ENCODE measurements at regions not wholly inside any gene's neighbourhood (a gene's known extent, or its start where the extent isn't known, plus 50 kb on each side); places are given as distances from the start of the nearest gene placed in this dataset.
"Not testable (repeated sequence)": the region's sequence is repeated elsewhere in the genome, so short reads cannot be mapped to it uniquely, and the experiment has no call there.

GRCh38 chr16:60214311-60214710, 1480.2 kb upstream of the GOT2 start:
- TF ChIP-seq POLR2A (IDR thresholded peaks at IDR 0.05) (no peak), CTCF (IDR thresholded peaks at IDR 0.05) (no peak)
- WGBS, 2 donors, result 95 to 97% methylated on average over 1 of the region's 1 CpG
- DNase-seq (ENCODE audit: low spot score in 2 of 2), result no peak
- intact Hi-C loops (cut with DNase I; ENCODE audit: low total_unique reads), result no loop called here
- no peak overlapping the region for H3K4me3 ChIP-seq (ENCODE audit: low read depth, poor library complexity, severe bottlenecking)

GRCh38 chr16:60206516-60206915, 1472.4 kb upstream of the GOT2 start:
- no peak for TF ChIP-seq CTCF (IDR thresholded peaks at IDR 0.05)
- TF ChIP-seq POLR2A (IDR thresholded peaks at IDR 0.05), result no peak
- intact Hi-C loops (cut with DNase I; ENCODE audit: low total_unique reads), result no loop called here
- 72 to 77% methylated on average over 2 of the region's 2 CpGs for WGBS, 2 donors
- DNase-seq (ENCODE audit: low spot score in 2 of 2), result no peak
- no peak overlapping the region for H3K4me3 ChIP-seq (ENCODE audit: low read depth, poor library complexity, severe bottlenecking)

GRCh38 chr16:60204181-60204580, 1470.1 kb upstream of the GOT2 start:
- no peak for TF ChIP-seq CTCF (IDR thresholded peaks at IDR 0.05)
- TF ChIP-seq POLR2A (IDR thresholded peaks at IDR 0.05), result no peak
- no peak for DNase-seq (ENCODE audit: low spot score in 2 of 2)
- intact Hi-C loops (cut with DNase I; ENCODE audit: low total_unique reads), result no loop called here
- no peak overlapping the region for H3K4me3 ChIP-seq (ENCODE audit: low read depth, poor library complexity, severe bottlenecking)
- 49 to 56% methylated on average over 1 of the region's 1 CpG for WGBS, 2 donors

- DNase-seq (ENCODE audit: low spot score in 2 of 2), result no peak
- TF ChIP-seq CTCF (IDR thresholded peaks at IDR 0.05), result no peak
- no peak for TF ChIP-seq POLR2A (IDR thresholded peaks at IDR 0.05)
- 32 to 34% methylated on average over 3 of the region's 3 CpGs for WGBS, 2 donors
- H3K4me3 ChIP-seq (ENCODE audit: low read depth, poor library complexity, severe bottlenecking), result no peak overlapping the region
- intact Hi-C loops (cut with DNase I; ENCODE audit: low total_unique reads), result no loop called here
Measured at GRCh38 chr16:60203525-60204124, 1469.5 kb upstream of the GOT2 start.

GRCh38 chr16:60200729-60201128, 1466.6 kb upstream of the GOT2 start:
- intact Hi-C loops (cut with DNase I; ENCODE audit: low total_unique reads); H3K4me3 ChIP-seq (ENCODE audit: low read depth, poor library complexity, severe bottlenecking); DNase-seq (ENCODE audit: low spot score in 2 of 2): not testable (repeated sequence)
- 69 to 95% methylated on average over 6 of the region's 6 CpGs for WGBS, 2 donors

- intact Hi-C loops (cut with DNase I; ENCODE audit: low total_unique reads), result no loop called here
- WGBS, 2 donors, result 75 to 81% methylated on average over 6 of the region's 6 CpGs
- DNase-seq (ENCODE audit: low spot score in 2 of 2), result no peak
- TF ChIP-seq POLR2A (IDR thresholded peaks at IDR 0.05) (no peak), CTCF (IDR thresholded peaks at IDR 0.05) (no peak)
- no peak overlapping the region for H3K4me3 ChIP-seq (ENCODE audit: low read depth, poor library complexity, severe bottlenecking)
Measured at GRCh38 chr16:60200161-60200560, 1466.0 kb upstream of the GOT2 start.

Measured in lower leg skin (tissue), 4 donors.